ENCODE measurements at regions not wholly inside any gene's neighbourhood (a gene's known extent, or its start where the extent isn't known, plus 50 kb on each side); places are given as distances from the start of the nearest gene placed in this dataset.

DNA sequence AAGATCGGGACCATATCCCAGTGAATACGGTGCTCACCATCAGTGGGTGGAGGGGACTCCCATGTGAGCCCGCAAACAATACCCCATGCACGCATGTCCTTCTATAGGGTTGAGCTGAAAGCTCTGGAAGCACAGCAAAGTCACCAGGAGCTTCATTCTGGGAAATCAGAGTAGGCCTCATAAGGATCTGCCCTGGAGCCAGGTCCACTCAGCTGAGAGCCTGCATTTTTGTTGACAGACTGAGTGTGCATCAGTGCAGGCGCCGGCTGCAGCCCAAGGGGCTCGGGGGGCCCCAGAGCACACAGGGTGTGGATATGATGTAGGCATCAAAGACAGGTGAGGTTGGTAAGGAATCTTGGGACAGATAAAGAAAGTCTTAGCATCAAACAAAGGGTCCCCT, 79.8 kb upstream of the CD93 start:
- TF ChIP-seq, protein P1, sequence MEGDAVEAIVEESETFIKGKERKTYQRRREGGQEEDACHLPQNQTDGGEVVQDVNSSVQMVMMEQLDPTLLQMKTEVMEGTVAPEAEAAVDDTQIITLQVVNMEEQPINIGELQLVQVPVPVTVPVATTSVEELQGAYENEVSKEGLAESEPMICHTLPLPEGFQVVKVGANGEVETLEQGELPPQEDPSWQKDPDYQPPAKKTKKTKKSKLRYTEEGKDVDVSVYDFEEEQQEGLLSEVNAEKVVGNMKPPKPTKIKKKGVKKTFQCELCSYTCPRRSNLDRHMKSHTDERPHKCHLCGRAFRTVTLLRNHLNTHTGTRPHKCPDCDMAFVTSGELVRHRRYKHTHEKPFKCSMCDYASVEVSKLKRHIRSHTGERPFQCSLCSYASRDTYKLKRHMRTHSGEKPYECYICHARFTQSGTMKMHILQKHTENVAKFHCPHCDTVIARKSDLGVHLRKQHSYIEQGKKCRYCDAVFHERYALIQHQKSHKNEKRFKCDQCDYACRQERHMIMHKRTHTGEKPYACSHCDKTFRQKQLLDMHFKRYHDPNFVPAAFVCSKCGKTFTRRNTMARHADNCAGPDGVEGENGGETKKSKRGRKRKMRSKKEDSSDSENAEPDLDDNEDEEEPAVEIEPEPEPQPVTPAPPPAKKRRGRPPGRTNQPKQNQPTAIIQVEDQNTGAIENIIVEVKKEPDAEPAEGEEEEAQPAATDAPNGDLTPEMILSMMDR (conservative IDR thresholded peaks at IDR 0.05; ENCODE audit: low read depth in 2 of 2), result no peak
- TF ChIP-seq CREB1 (CRISPR knock-in tag; IDR thresholded peaks at IDR 0.05; ENCODE audit: low read depth) (no peak), ZNF331 (CRISPR knock-in tag; IDR thresholded peaks at IDR 0.05; ENCODE audit: low read depth) (no peak), POLR2AphosphoS5 (IDR thresholded peaks at IDR 0.05; ENCODE audit: low read depth) (no peak)
